Breast epithelium (tissue), 3 donors: ENCODE measurements at regions not wholly inside any gene's neighbourhood (a gene's known extent, or its start where the extent isn't known, plus 50 kb on each side); places are given as distances from the start of the nearest gene placed in this dataset.

Source experiments
- CTCF ChIP-seq, 3 donors: fragments of 450-650 bp; IDR thresholded peaks; one replicate each; pipeline ENCODE4 v1.5.1; 2016 to 2017; ENCODE audit warnings: antibody characterized with exemption in 3 of 3, mild to moderate bottlenecking in 3 of 3, moderate library complexity in 3 of 3
- POLR2AphosphoS5 ChIP-seq, 3 donors: sonication (generic); formaldehyde crosslinking; IDR thresholded peaks; one replicate each; pipeline ENCODE4 v1.6.1; 2017; ENCODE audit warnings: antibody characterized with exemption in 3 of 3

GRCh38 chr13:66159511-66159910 is 1070.6 kb downstream of the PCDH9 start:
- no peak for TF ChIP-seq CTCF (IDR thresholded peaks at IDR 0.05)
- TF ChIP-seq POLR2AphosphoS5 (IDR thresholded peaks at IDR 0.05), result no peak
